Natural killer cell (primary cell): ENCODE measurements at regions not wholly inside any gene's neighbourhood (a gene's known extent, or its start where the extent isn't known, plus 50 kb on each side); places are given as distances from the start of the nearest gene placed in this dataset.

Source experiments
- ATAC-seq, 3 donors: fragments of 150-1000 bp in 2 of 3; fragments of 200-7000 bp in 1 of 3; cut with Tn5 transposase; 1 replicate in 1 of 3; 2 replicates in 2 of 3; pipeline ENCODE4 v1.10.0; 2021; ENCODE audit warnings: mild to moderate bottlenecking in 2 of 3, moderate library complexity in 2 of 3
- DNase-seq, 2 donors: peaks; one replicate each; pipeline versions ENCODE4 v3.0.0 to v3.0.0-alpha.2; 2013 to 2021; ENCODE audit warnings: mixed read lengths in 1 of 2
- H3K27ac ChIP-seq: one replicate; pipeline ENCODE4 v1.5.1; 2013; ENCODE audit warnings: mild to moderate bottlenecking, low read length
- H3K27me3 ChIP-seq: one replicate; pipeline ENCODE4 v1.6.1; 2013; ENCODE audit warnings: low read length; ENCODE audit not compliant: control insufficient read depth, insufficient read depth
- H3K36me3 ChIP-seq: one replicate; pipeline ENCODE4 v1.6.1; 2013; ENCODE audit warnings: low read length; ENCODE audit not compliant: control insufficient read depth, insufficient read depth
- H3K4me1 ChIP-seq: one replicate; pipeline ENCODE4 v1.6.1; 2013; ENCODE audit warnings: low read length; ENCODE audit not compliant: control insufficient read depth, insufficient read depth
- H3K4me3 ChIP-seq: one replicate; pipeline ENCODE4 v1.5.1; 2013; ENCODE audit warnings: low read length
- H3K9me3 ChIP-seq: one replicate; pipeline ENCODE4 v1.6.1; 2013; ENCODE audit warnings: low read length; ENCODE audit not compliant: control insufficient read depth, insufficient read depth
- H3K27ac Mint-ChIP-seq, 2 donors: one replicate each; pipeline ENCODE4 v1.8.0; 2022; ENCODE audit warnings: mild to moderate bottlenecking in 2 of 2, mixed read lengths in 2 of 2, moderate library complexity in 1 of 2
- H3K27me3 Mint-ChIP-seq, 2 donors: one replicate each; pipeline ENCODE4 v1.8.0; 2022; ENCODE audit warnings: low read depth in 2 of 2, mixed read lengths in 2 of 2
- H3K36me3 Mint-ChIP-seq: one replicate; pipeline ENCODE4 v1.8.0; 2022; ENCODE audit warnings: mixed read lengths
- H3K4me1 Mint-ChIP-seq, 2 donors: one replicate each; pipeline ENCODE4 v1.8.0; 2022; ENCODE audit warnings: mixed read lengths in 2 of 2
- H3K4me3 Mint-ChIP-seq: one replicate; pipeline ENCODE4 v1.8.0; 2022; ENCODE audit warnings: mild to moderate bottlenecking, moderate library complexity, mixed read lengths
- H3K9me3 Mint-ChIP-seq, 2 donors: one replicate each; pipeline ENCODE4 v1.8.0; 2022; ENCODE audit warnings: mixed read lengths in 2 of 2
- WGBS: methylation state at CpG from one replicate; pipeline ENCODE4 v1.1.7; 2013; ENCODE audit warnings: missing lambda C conversion rate; ENCODE audit not compliant: insufficient coverage; 5-methylcytosine and 5-hydroxymethylcytosine counted together
- intact Hi-C: fragments of 100-400 bp; cut with micrococcal nuclease; formaldehyde crosslinking; loops from one replicate; pipeline ENCODE4 v1.14.2; 2022
- TF ChIP-seq, protein P1 (sequence below): fragments of 200-600 bp; IDR thresholded peaks from one replicate; pipeline ENCODE4 v1.8.0; 2022; ENCODE audit warnings: antibody characterized with exemption

DNA sequence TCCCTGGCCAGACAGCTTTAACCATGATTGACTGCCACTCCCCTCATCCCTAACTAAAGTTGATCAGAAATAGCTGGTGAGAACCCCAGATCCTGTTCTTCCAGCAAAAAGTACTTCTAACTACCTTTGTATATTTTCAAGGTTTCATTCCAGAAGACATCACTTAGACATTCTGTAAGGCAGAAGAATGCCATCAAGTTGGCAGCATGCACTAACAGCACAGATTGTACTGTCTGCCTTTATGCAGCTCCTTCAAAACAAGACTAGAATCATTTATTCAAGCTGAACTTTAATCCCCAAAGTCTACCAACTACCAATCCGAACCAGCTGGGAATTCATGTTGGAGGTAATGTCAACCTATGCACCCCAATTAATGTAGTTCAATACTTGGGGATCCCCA, 167.6 kb upstream of the KLHL1 start:
- ATAC-seq (no peak), DNase-seq (no peak)
- Histone ChIP-seq H3K27me3 (no peaks in the 10 kb centered on the region), H3K36me3 (no peaks in the 10 kb centered on the region), H3K4me3 (no peak overlapping the region), H3K27ac (no peak overlapping the region), H3K9me3 (no peaks in the 10 kb centered on the region), H3K4me1 (no peaks in the 10 kb centered on the region)
- TF ChIP-seq, protein P1, sequence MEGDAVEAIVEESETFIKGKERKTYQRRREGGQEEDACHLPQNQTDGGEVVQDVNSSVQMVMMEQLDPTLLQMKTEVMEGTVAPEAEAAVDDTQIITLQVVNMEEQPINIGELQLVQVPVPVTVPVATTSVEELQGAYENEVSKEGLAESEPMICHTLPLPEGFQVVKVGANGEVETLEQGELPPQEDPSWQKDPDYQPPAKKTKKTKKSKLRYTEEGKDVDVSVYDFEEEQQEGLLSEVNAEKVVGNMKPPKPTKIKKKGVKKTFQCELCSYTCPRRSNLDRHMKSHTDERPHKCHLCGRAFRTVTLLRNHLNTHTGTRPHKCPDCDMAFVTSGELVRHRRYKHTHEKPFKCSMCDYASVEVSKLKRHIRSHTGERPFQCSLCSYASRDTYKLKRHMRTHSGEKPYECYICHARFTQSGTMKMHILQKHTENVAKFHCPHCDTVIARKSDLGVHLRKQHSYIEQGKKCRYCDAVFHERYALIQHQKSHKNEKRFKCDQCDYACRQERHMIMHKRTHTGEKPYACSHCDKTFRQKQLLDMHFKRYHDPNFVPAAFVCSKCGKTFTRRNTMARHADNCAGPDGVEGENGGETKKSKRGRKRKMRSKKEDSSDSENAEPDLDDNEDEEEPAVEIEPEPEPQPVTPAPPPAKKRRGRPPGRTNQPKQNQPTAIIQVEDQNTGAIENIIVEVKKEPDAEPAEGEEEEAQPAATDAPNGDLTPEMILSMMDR = no peak
- no peak overlapping the region for H3K27ac Mint-ChIP-seq
- H3K4me3 Mint-ChIP-seq = no peak overlapping the region
- no peaks in the 10 kb centered on the region for H3K36me3 Mint-ChIP-seq
- H3K4me1 Mint-ChIP-seq = no peaks in the 10 kb centered on the region
- intact Hi-C loops = no loop called here
- 50% methylated on average over 1 of the region's 1 CpG for WGBS
- H3K9me3 Mint-ChIP-seq = peaks cover 4 to 8% of the 10 kb centered on the region in 2 donors
- no peaks in the 10 kb centered on the region for H3K27me3 Mint-ChIP-seq

DNA sequence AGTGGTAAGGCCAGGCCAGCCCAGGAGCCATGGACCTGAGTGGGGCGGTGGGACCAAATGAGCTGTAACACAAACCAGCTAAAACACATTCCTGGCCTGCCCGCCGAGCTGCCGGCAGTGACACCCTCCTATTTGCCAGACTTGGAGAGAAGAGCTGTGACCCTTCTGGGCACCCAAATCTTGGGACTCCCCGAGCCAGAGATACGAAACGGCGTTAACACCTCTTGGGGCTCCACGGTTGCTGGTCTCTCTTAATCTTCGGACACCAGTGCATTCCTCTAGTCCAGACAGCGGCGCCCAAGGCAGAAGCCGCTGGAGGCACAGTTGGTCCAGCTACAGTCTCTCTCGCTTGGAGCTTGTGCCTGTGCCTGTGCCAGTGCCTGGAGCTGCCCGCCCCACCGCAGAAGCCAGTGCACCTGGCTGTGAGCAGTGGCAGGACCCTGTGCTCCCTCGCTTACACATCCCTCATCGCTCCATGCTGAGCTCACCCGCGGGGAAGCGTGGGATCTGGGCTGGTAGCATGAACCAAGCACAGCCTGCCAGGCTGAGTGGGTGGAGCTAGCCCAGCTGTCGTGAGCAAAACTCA, 147.2 kb upstream of the KLHL1 start:
- 94% methylated on average over 22 of the region's 22 CpGs for WGBS
- H3K4me3 Mint-ChIP-seq = no peak overlapping the region
- peaks cover 20 to 23% of the 10 kb centered on the region in 2 donors for H3K9me3 Mint-ChIP-seq
- no peaks in the 10 kb centered on the region for H3K27me3 Mint-ChIP-seq
- H3K27ac ChIP-seq = no peak overlapping the region
- DNase-seq (no peak), ATAC-seq (no peak)
- TF ChIP-seq, protein P1 = no peak
- peaks cover 8% of the 10 kb centered on the region for H3K9me3 ChIP-seq
- no peaks in the 10 kb centered on the region for H3K27me3 ChIP-seq
- no peak overlapping the region for H3K27ac Mint-ChIP-seq
- intact Hi-C loops = no loop called here
- H3K4me1 ChIP-seq = no peaks in the 10 kb centered on the region
- no peaks in the 10 kb centered on the region for H3K36me3 ChIP-seq
- no peak overlapping the region for H3K4me3 ChIP-seq
- H3K4me1 Mint-ChIP-seq = no peaks in the 10 kb centered on the region
- peaks cover 8% of the 10 kb centered on the region for H3K36me3 Mint-ChIP-seq

DNA sequence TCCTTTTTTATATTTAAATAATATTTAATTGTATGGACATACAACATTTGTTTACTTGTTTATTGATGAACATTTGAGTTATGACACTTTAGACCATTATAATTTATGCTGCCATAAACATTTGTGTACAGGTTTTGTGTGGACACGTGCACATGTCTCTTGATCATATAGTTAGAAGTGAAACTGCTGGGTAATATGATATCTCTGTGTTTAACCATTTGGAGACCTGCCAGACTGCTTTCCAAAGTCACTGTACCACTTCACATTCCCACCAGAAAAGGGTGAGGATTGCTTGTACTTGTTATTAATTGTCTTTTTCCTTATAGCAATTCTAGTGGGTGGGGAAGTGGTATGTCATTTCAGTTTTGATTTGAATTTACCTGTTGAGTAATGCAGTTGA, 145.6 kb upstream of the KLHL1 start:
- no peak overlapping the region for H3K4me3 Mint-ChIP-seq
- H3K4me3 ChIP-seq = no peak overlapping the region
- H3K27ac ChIP-seq = no peak overlapping the region
- H3K27me3 ChIP-seq = no peaks in the 10 kb centered on the region
- no peaks in the 10 kb centered on the region for H3K36me3 ChIP-seq
- TF ChIP-seq, protein P1 = no peak
- H3K9me3 Mint-ChIP-seq = peaks cover 25 to 34% of the 10 kb centered on the region in 2 donors
- no peak overlapping the region for H3K27ac Mint-ChIP-seq
- H3K9me3 ChIP-seq = peaks cover 8% of the 10 kb centered on the region
- no peaks in the 10 kb centered on the region for H3K4me1 ChIP-seq
- DNase-seq (no peak), ATAC-seq (no peak)
- H3K27me3 Mint-ChIP-seq = no peaks in the 10 kb centered on the region
- H3K36me3 Mint-ChIP-seq = peaks cover 8% of the 10 kb centered on the region
- WGBS = no CpG with 5 or more reads among the region's 1 CpG
- intact Hi-C loops = no loop called here
- H3K4me1 Mint-ChIP-seq = no peaks in the 10 kb centered on the region

DNA sequence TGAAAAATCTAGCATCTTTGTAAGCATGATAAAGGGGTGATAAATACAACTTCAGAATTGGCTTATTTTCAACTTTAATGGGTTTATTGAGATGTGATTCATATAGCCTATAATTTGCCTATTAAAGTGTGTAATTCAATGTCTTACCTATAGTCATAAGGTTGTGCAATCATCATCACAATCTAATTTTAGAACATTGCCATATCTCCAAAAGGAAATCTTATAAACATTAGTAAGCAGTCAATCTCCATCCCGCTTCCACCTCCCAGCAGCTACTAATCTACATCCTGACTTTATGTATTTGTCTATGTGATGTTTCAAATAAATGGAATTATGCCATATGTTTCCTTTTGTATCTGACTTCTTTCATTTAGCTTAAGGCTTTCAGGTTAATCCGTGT, 145.2 kb upstream of the KLHL1 start:
- no CpG with 5 or more reads among the region's 2 CpGs for WGBS
- ATAC-seq = no peak
- Mint-ChIP-seq H3K27ac (no peak overlapping the region), H3K4me1 (no peaks in the 10 kb centered on the region), H3K27me3 (no peaks in the 10 kb centered on the region), H3K36me3 (peaks cover 8% of the 10 kb centered on the region), H3K4me3 (no peak overlapping the region), H3K9me3 (peaks cover 26 to 35% of the 10 kb centered on the region in 2 donors)
- Histone ChIP-seq H3K9me3 (peaks cover 8% of the 10 kb centered on the region), H3K36me3 (no peaks in the 10 kb centered on the region), H3K27me3 (no peaks in the 10 kb centered on the region), H3K4me1 (no peaks in the 10 kb centered on the region), H3K4me3 (no peak overlapping the region), H3K27ac (no peak overlapping the region)
- no peak for DNase-seq
- TF ChIP-seq, protein P1 = no peak
- intact Hi-C loops = no loop called here
